HG02588 (cell line): ENCODE measurements at regions not wholly inside any gene's neighbourhood (a gene's known extent, or its start where the extent isn't known, plus 50 kb on each side); places are given as distances from the start of the nearest gene placed in this dataset.
"Not testable (repeated sequence)": the region's sequence is repeated elsewhere in the genome, so short reads cannot be mapped to it uniquely, and the experiment has no call there.

ENCODE experiments used
- ATAC-seq: cut with Tn5 transposase; IDR thresholded peaks from one replicate; pipeline ENCODE4 v1.9.1; 2021; ENCODE audit warnings: mild to moderate bottlenecking, moderate library complexity; ENCODE audit not compliant: unreplicated experiment

DNA sequence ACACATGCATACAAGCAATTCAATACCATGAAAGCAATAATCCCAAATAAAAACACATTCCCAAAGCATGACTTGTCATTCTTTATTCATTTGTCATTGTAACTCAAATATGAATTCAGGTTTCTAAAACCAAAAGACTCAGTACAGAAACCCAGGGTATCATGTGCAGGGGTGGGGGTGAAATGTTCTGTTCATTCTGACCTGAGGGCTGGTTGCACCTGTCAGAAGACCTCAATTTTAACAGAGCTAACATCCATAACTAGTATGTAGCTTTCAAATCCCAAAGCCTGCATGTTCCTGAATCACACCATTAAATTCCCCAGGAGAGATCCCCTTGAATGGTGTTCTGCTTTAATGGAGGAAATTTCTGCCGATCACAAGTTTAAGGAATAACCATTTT lies 738.7 kb downstream of the MCTP2 start:
- no peak for ATAC-seq

DNA sequence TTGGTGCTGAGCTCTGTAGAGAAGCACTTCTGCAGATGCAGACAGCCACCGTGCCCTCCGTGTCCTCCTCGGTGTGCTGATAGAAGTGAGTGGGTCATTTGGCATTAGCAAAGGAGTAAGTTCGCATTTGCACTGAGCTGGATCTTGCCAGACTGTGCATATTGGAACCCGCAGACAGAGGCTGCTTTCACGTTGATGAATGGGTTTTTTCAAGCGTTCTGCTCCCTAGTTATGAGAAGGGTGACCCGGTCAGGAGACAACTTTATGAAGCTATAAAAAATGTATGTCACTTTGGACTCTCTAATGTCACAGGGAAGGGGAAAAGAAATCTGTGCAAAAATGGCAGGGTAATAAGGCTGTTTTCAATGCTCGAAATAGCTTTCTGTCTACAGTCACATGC lies 739.4 kb downstream of the MCTP2 start:
- no peak for ATAC-seq

DNA sequence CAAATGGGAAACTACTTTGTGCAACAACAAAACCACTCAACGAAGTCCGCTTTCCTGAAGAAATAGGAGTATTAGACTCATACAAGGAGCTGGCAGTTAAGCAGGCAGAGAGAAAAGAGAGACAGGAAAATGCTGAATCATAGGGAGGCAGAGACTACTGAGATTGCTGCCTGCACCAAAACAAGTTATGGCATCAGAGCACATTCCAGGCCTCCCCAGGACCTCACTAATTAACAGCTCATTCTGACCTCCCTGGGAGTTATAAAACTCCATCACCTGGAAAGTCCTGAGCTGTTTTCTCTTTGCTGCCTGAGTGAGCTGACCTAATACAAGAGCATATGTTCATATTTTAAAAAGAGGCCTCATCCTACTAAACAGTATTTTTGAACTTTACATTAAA lies 741.0 kb downstream of the MCTP2 start:
- no peak for ATAC-seq

DNA sequence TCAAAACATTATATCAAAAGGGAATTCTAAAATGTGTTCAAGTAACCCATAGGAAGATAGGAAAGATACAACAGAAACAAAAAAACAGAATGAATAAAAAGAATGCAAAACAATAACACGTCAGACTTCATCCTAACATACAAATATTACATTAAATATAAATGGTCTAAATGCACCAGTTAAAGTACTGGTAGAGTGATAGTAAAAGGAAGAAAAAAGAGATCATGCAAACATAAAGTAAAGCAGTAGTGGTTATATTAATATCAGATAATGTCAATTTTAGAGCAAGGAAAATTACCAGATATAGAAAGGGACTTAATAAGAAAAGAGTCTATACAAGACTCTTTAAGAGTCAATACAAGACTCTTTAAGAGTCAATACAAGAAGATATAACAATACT lies 755.7 kb downstream of the MCTP2 start:
- ATAC-seq, result no peak

DNA sequence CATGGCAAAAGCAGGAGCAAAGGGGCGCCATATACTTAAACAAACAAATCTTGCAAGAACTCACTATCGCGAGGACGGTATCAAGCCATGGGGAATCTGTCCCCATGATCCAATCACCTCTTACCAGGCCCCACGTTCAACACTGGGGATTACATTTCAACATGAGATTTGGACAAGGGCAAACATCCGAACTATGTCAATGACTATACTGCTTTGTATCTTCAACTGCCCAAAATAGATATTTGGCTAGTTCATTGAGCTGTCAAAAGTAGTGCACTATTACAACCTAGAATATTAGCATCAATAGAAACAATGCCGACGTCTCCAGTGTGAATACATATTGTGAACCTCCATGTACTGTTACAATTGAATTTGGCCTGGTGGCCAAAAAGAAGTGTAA lies 760.4 kb downstream of the MCTP2 start:
- no peak for ATAC-seq

DNA sequence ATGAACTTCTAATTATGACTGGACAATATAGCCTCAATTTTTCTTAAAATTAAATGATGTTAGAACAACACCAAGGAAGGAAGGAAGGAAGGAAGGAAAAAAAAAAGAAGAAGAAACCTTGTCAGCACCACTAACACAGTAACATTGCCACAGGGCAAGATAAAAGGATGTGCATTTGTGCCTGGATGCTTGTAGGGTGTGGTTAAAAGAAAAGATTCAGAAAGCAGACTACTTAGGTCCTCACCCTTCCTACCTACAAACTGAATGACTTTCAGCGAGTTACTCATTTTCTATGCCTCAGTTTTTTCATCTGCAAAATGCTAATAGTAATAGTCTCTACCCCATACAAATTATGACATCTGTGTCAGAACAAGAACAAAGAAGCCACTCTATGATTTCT lies 778.3 kb downstream of the MCTP2 start:
- ATAC-seq, result no peak

DNA sequence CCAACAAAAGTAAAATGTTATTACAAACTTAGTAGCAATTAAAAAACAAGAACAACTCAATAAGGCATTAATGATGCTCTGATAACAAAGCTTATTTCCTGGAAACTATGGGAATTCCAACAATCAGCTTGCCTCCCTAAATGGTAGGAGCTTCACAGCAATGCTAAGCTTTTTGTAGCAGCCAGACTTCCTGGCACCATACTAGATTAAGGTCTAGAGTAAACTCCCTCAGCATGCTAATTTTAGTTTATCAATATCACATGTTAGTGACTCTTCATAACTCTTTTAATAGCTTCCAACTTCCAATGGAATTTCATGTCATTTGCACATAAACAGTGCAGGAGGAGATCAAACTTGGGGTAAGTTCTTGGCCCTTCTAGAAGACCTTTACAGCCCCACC lies 782.0 kb downstream of the MCTP2 start:
- ATAC-seq, result no peak

DNA sequence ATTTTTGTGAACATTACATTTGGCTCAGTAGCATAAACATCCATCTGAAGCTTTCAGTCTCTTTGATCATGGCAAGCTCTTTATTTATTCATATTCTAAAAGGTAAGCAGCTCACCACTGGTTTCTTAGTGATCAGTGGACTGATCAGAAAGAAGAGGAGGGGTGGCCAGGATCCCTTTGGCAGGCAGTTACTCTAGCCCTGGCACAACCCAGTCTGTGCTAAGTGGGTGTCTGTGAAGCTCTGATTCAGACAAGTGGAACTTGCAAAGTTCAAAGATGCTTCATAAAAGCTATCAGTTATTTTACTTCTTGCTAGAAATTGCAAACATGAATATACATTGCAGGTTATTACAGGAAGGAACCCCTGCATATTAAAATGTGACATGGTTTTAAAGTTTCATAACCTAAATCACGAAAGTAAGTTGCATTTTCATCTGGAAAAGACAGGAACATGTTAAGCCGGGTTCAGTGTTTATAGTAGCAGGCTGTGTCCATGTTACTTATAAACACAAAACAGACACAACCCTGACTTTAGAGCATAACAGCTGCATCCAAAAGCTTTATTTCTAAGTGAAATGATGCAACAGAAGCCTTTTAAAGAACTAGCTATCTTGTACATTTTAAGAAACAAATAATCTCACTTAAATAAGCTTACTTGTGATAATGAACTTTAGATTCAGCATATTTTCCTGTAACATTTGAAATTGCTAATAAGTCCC lies 785.3 kb downstream of the MCTP2 start:
- ATAC-seq, result no peak

DNA sequence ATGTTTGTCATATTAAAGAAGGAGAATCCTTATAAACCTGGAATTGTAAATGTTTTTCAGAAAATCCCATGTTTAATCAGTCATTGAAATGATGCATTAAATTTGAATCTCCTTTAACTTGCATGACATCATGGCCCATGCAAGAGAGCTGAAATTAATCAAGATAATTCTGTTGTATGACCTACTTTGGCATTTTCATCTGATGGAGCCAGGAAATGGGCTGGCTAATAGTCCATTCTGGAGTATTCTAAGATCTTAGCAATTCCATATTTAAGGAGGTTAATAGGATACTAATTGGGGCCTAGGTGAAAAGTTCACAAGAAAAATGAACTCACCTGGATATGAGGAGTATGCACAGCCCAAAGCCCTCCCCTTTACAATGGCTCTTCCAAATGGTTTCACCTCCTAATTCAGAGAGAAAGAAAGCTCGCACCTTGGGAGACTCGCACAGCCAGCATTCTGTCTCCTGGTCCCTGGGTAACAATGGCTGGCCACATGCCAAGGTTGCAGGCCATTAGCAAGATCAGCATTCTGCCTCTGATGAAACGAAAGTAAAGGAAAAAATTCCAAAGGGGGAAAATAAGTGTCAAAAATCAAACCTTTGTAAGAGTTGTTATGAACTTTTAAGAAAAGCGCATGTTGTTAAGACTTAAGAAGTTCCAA lies 786.4 kb downstream of the MCTP2 start:
- no peak for ATAC-seq

DNA sequence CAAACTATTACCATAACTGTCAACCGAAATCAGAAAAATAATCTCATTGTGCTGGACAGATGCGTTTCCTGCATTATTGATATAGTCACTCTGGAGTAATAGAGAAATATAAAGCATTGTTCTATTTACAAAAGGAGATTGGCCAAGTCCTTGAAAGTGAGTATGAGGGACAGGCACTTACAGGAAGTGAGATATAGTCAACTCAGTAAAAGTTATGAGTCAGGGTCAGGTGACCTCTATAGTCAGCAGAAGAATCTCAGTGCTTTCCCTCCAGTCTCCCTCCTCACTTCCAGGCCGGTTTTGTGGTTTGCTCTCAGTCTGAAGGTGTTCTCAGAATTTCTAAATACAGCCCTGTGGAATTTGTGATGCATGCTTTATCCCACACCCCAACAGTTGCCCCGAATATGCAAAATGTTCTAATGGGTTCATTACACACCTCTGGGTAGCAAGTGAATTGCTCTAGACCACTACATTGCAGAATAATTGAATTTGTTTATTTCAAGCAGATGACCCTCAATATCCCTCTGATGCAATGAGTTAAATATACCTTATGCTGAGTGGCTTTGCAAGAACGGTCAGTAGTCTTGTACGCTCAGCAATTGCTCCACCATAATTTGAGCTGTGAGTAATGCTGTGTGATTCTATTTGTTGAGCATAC lies 787.7 kb downstream of the MCTP2 start:
- peak; percentile 82 for ATAC-seq

DNA sequence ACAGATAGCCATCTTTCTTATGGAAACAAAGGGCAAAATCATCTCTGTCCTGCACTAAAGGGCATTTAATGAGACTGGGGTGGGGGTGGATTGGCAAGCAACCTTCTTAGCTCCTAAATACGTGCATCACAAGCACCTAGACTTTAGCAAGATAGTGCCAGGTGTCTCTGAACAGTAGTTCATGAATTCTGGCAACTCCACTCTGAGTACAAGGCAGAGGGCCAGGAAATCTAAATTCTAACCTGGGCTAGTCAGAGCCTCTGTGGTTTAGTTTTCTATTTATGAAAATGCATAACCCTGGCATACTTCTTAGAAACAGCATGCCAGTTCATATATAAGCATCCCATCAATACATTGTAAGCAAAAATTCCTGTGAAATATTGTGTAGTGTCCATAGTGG lies 788.5 kb downstream of the MCTP2 start:
- no peak for ATAC-seq

DNA sequence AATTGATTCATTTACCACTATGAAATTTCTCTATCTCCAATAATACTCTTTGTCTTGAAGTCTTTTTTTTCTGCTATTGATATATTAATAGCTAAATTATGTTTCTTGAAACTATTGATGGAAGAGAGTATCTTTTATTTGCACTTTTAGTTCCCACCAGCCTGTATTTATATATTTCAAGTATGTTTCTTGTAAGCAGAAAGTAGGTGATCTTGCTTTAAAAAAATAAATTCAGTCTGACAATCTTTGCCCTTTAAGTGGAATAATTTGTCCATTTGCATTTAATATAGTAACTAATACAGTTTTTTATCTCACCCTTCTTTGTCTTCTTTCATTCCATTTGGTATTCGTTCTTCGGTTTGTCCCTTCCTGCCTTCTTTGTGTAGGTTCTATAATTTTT lies 790.5 kb downstream of the MCTP2 start:
- no peak for ATAC-seq

DNA sequence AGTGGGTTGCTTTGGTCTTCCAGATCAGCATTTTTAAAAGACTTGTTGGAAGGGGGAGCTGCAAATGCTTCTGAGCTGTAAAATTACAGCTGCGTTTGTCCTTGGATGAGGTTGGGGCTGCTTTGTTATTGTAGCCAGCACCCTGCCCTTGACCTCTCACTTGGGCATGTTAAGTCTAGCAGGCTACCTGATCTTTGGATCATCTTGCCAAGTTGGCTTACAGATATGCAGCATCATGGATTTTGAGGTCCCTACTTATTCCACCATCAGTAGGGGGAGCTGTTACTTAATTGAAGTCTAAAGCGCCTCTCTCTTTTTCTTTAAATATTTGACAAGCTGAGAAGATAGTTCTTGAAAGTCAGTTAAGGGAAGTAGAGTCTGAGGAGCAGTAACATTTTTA lies 793.0 kb downstream of the MCTP2 start:
- ATAC-seq, result no peak

DNA sequence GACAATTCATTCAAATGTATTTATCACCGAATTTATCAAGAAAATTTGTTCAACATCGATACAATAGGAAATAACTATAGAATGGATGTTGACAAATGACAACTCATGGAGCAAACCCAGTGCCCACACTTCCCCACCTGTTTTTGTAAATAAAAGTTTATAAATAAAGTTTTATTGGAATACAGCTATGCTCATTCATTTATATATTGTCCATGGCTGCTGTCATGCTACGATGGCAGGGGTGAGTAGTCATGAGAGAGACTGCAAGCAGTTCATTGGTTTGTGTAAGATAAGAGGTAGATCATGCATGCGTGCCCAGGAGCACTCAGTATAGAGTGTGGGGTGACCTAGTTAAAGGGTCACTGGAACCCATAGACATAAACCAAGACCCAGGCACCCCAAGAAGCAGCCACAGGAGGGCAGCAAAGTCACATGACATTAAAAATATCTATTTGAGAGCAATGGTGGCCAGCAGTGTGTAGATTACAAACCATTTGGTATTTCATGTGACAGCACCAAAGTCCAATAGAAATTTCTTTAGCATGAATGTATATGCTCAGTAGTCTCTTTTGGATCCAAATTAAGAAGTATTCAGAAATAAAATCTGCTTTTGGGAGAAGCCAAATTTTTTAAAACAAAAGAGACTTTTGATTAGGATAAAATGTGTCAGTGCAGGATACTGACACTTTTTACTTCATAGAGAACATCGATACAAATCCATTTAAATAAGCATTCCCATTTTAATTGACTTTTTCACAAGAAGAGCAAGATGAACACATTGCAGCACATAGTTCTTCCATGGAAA lies 794.8 kb downstream of the MCTP2 start:
- ATAC-seq, result no peak

DNA sequence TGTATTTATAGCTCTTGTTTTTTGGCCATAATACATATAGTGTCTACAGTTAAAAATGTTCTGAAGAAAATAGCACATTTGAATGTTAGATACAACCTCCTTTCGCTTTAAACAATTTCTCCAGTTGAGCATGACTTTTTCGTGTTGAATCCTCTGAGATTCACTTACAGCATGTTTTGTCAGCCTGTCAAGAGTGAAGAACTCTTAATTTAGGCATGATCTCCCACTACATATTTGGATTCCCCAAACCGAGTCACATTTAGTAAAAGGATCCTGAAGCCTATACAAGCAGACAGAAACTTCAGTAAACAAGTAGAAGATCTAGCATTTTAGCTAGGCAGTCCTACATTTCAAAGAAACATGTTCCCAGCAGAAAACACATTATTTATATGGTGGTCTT lies 796.6 kb downstream of the MCTP2 start:
- no peak for ATAC-seq

DNA sequence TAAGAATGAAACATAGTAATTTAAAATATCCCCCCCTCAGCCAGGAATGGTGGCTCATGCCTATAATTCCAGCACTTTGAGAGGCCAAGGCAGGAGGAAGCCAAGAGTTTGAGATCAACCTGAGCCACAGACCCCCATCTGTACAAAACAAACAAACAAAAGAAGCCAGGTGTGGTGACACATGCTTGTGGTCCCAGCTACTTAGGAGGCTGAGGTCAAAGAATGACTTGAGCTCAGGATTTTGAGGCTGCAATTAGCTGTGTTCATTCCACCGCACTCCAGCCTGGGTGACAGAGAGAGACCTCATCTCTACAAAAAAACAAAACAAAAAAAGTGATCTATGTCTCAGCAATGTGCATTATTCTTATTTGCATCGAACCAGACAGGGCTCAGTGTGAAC lies 800.8 kb downstream of the MCTP2 start:
- ATAC-seq, result no peak

DNA sequence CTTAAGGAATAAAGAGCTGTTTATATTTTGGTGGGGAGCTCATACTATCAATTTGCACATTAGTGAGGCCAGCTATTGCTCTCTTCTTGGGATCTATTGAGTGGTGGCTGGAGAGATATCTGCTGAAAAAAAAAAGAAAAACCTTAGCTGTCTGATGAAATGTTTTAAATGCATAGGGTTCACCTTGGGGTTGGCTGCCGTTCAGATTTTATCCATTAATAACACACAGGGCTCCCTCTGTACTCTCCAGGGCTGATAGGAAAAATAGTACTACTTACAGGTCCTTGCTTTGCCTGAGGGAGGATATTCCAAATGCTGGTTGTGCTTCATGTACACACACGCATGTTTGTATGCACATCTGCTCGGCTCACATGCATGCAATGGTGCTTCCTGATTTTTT lies 803.7 kb downstream of the MCTP2 start:
- no peak for ATAC-seq

DNA sequence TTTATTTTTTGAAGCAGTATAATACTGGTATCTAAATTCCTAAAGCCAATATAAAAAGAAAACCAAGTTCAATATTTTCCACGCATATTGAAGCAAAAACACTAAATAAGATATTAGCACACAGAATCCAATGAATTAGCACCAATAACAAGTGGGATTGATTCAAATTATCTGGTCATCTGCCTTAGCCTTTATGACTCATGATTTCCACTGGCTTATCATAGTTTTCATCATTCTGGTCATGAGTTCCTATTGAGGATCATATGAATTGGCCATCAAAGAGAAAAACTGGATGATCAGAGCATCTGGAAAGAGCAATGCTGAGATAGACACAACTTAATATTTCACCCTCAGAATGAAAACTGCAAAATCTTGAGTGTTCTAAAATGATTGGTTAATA lies 809.9 kb downstream of the MCTP2 start:
- no peak for ATAC-seq

DNA sequence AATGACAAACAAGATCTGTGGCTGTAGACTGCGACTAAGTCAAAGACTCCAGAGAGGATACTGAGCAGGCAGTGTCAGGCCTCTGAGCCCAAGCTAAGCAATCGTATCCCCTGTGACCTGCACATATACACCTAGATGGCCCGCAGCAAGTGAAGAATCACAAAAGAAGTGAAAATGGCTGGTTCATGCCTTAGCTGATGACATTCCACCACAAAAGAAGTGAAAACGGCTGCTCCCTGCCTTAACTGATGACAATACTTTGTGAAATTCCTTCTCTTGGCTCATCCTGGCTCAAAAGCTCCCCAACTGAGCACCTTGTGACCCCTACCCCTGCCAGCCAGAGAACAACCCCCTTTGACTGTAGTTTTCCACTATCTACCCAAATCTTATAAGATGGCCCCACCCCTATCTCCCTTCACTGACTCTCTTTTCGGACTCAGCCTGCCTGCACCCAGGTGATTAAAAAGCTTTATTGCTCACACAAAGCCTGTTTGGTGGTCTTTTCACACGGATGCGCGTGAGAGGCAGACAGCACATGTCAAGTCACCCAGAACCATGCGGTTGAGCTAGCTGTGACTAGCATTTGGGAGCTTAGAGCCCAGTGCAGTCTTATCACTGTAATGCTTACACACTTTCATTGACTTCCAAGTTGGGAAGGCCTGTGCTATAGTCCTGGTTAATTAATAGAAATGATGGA lies 812.0 kb downstream of the MCTP2 start:
- ATAC-seq, result not testable (repeated sequence)

DNA sequence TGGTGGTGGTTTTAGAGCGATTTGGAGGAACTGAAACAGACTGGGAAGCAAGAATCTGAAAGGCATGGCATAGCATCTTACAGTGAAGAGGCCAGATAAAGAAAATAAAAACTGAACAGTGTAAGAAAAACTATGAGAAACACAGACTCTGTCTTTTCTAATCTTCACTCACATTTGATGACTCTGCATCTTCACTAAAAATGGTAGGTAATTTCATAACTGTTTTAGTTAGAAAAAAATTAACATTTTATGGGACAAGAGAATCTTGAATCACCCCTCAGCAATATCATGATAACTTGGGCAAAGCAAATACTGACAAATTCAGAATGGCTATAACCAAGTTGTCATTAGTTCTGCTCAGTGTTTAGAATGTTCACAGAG lies 812.6 kb downstream of the MCTP2 start:
- ATAC-seq, result no peak
